Coronary artery (tissue), 2 donors: ENCODE measurements at regions not wholly inside any gene's neighbourhood (a gene's known extent, or its start where the extent isn't known, plus 50 kb on each side); places are given as distances from the start of the nearest gene placed in this dataset.
A peak's percentile ranks its signal among the peaks of the same experiment; 100 is the strongest.

Experiments
- DNase-seq: peaks from one replicate; pipeline ENCODE4 v3.0.0-alpha.2; 2017; ENCODE audit warnings: low spot score
- H3K27ac ChIP-seq, 2 donors: fragments of 200-600 bp; sonication (generic); one replicate each; pipeline ENCODE4 v1.5.1; 2016 to 2019
- H3K4me3 ChIP-seq: fragments of 200-600 bp; sonication (generic); 2 replicates; pipeline ENCODE4 v1.5.1; 2016; ENCODE audit warnings: mild to moderate bottlenecking, moderate library complexity
- TF ChIP-seq, protein P1 (sequence below): fragments of 200-600 bp; sonication (generic); IDR thresholded peaks from one replicate; pipeline ENCODE4 v1.5.1; 2019; ENCODE audit warnings: antibody characterized with exemption

- peak; percentile 46 for DNase-seq
- TF ChIP-seq, protein P1, sequence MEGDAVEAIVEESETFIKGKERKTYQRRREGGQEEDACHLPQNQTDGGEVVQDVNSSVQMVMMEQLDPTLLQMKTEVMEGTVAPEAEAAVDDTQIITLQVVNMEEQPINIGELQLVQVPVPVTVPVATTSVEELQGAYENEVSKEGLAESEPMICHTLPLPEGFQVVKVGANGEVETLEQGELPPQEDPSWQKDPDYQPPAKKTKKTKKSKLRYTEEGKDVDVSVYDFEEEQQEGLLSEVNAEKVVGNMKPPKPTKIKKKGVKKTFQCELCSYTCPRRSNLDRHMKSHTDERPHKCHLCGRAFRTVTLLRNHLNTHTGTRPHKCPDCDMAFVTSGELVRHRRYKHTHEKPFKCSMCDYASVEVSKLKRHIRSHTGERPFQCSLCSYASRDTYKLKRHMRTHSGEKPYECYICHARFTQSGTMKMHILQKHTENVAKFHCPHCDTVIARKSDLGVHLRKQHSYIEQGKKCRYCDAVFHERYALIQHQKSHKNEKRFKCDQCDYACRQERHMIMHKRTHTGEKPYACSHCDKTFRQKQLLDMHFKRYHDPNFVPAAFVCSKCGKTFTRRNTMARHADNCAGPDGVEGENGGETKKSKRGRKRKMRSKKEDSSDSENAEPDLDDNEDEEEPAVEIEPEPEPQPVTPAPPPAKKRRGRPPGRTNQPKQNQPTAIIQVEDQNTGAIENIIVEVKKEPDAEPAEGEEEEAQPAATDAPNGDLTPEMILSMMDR, result no peak
- H3K27ac ChIP-seq, result no peak overlapping the region
- peak overlapping the region; percentile 40 for H3K4me3 ChIP-seq
Measured at GRCh38 chr13:112204346-112205327, 137.7 kb downstream of the SOX1 start.

- no peak overlapping the region for H3K4me3 ChIP-seq
- peak; percentile 12 for DNase-seq
- TF ChIP-seq, protein P1, result no peak
- no peak overlapping the region for H3K27ac ChIP-seq
Measured at GRCh38 chr13:112205990-112206389, 139.0 kb downstream of the SOX1 start.

GRCh38 chr13:112207129-112207528, 140.2 kb downstream of the SOX1 start:
- TF ChIP-seq, protein P1, result no peak
- peak; percentile 22 for DNase-seq
- H3K4me3 ChIP-seq, result no peak overlapping the region
- H3K27ac ChIP-seq, result no peak overlapping the region

- peak; percentile 61 for DNase-seq
Measured at GRCh38 chr13:112208656-112209055, 141.7 kb downstream of the SOX1 start.

GRCh38 chr13:112209266-112209665, 142.3 kb downstream of the SOX1 start:
- H3K27ac ChIP-seq, result no peak overlapping the region
- TF ChIP-seq, protein P1, result no peak
- DNase-seq, result peak; percentile 56
- no peak overlapping the region for H3K4me3 ChIP-seq

More at GRCh38 chr13:112208656-112209055, 141.7 kb downstream of the SOX1 start:
- Histone ChIP-seq H3K4me3 (no peak overlapping the region), H3K27ac (no peak overlapping the region)
- TF ChIP-seq, protein P1, result no peak

DNA sequence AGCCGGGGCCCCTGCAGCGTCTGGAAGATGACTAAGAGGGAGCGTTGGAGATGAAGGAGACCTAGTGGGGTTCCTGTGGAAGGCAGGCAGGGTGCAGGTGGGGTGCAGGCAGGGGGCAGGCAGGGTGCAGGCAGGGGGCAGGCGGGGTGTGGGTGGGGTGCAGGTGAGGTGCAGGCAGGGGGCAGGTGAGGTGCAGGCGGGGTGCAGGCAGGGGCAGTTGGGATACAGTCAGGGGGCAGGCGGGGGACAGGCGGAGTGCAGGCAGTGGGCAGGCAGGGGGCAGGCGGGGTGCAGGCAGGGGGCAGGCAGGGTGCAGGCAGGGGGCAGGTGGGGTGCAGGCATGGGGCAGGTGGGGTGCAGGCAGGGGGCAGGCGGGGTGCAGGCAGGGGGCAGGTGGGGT, 142.8 kb downstream of the SOX1 start:
- no peak overlapping the region for H3K27ac ChIP-seq
- TF ChIP-seq, protein P1, result no peak
- no peak overlapping the region for H3K4me3 ChIP-seq
- DNase-seq, result peak; percentile 2

- TF ChIP-seq, protein P1, result no peak
- Histone ChIP-seq H3K27ac (no peak overlapping the region), H3K4me3 (no peak overlapping the region)
- DNase-seq, result peak; percentile 65
Measured at GRCh38 chr13:112210371-112210770, 143.4 kb downstream of the SOX1 start.
